ENCODE measurements at regions not wholly inside any gene's neighbourhood (a gene's known extent, or its start where the extent isn't known, plus 50 kb on each side); places are given as distances from the start of the nearest gene placed in this dataset.

GRCh38 chr3:5951026-5951425 is 763.5 kb downstream of the EDEM1 start:
- no peak for TF ChIP-seq CTCF (IDR thresholded peaks at IDR 0.05)
- no peak for TF ChIP-seq POLR2A (IDR thresholded peaks at IDR 0.05)

Data from testis (tissue), 2 donors.